Smooth muscle cell (in vitro differentiated cells): ENCODE measurements at regions not wholly inside any gene's neighbourhood (a gene's known extent, or its start where the extent isn't known, plus 50 kb on each side); places are given as distances from the start of the nearest gene placed in this dataset.
A peak's percentile ranks its signal among the peaks of the same experiment; 100 is the strongest.

ENCODE experiments used
- DNase-seq: peaks from one replicate; lab custom pipeline; 2025; ENCODE audit not compliant: unreplicated experiment; lab: John Stamatoyannopoulos, UW
- H2AFZ ChIP-seq: fragments of 200-600 bp; sonication (generic); 2 replicates; pipeline ENCODE4 v1.6.0; 2016; ENCODE audit warnings: antibody characterized with exemption, low read depth, mild to moderate bottlenecking
- H3F3A ChIP-seq: fragments of 200-600 bp; sonication (generic); 2 replicates; pipeline ENCODE4 v1.6.0; 2017; ENCODE audit warnings: antibody characterized with exemption, low read depth
- H3K27ac ChIP-seq: fragments of 200-600 bp; sonication (generic); 2 replicates; pipeline ENCODE4 v1.5.1; 2016; ENCODE audit warnings: low read depth, mild to moderate bottlenecking
- H3K27me3 ChIP-seq: fragments of 200-600 bp; sonication (generic); 2 replicates; pipeline ENCODE4 v1.6.1; 2016; ENCODE audit warnings: low read depth, mild to moderate bottlenecking
- H3K36me3 ChIP-seq: fragments of 200-600 bp; sonication (generic); 2 replicates; pipeline ENCODE4 v1.5.1; 2016; ENCODE audit warnings: low read depth
- H3K4me1 ChIP-seq: fragments of 200-600 bp; sonication (generic); 2 replicates; pipeline ENCODE4 v1.5.1; 2016; ENCODE audit warnings: low read depth
- H3K4me2 ChIP-seq: fragments of 200-600 bp; sonication (generic); 2 replicates; pipeline ENCODE4 v1.6.0; 2016; ENCODE audit warnings: mild to moderate bottlenecking
- H3K4me3 ChIP-seq: fragments of 200-600 bp; sonication (generic); 2 replicates; pipeline ENCODE4 v1.5.1; 2016; ENCODE audit warnings: mild to moderate bottlenecking
- H3K79me2 ChIP-seq: fragments of 200-600 bp; sonication (generic); 2 replicates; pipeline ENCODE4 v1.6.0; 2016; ENCODE audit warnings: low read depth, mild to moderate bottlenecking
- H3K9ac ChIP-seq: fragments of 200-600 bp; sonication (generic); 2 replicates; pipeline ENCODE4 v1.6.0; 2016; ENCODE audit warnings: low read depth
- H3K9me3 ChIP-seq: fragments of 200-600 bp; sonication (generic); replicated peaks from 2 replicates; pipeline ENCODE4 v1.5.1; 2016; ENCODE audit warnings: low read depth
- H4K20me1 ChIP-seq: fragments of 200-600 bp; sonication (generic); 2 replicates; pipeline ENCODE4 v1.6.0; 2016; ENCODE audit warnings: low read depth
- WGBS: methylation state at CpG from one replicate; pipeline ENCODE4 v1.1.7; 2016; ENCODE audit warnings: low lambda C conversion rate; 5-methylcytosine and 5-hydroxymethylcytosine counted together
- TF ChIP-seq, protein P1 (sequence below): fragments of 200-600 bp; sonication (generic); IDR thresholded peaks from 2 replicates; pipeline ENCODE4 v1.5.1; 2017; ENCODE audit warnings: borderline replicate concordance, mild to moderate bottlenecking, antibody characterized with exemption; ENCODE audit not compliant: insufficient read depth, poor library complexity, severe bottlenecking

DNA sequence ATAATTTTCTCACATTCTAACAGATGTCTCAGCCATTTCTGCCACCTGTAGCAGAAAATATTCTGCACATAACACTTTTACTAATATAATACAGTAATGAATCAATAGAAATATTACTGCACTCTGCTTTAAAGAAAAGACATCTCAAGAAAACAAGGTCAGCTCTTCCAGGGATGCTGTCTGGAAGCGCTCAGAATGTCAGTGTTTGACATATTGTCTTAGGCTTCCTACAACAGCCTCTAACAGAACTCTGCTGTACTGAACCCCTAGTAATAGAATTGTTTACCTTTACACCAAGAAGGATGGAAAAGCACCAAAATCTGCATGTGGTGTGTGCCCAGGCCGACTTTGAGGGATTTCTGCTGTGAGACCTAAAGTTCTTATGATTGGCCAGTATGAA lies 61.9 kb upstream of the FSTL1 start:
- H3K36me3 ChIP-seq, result no peaks in the 10 kb centered on the region
- no peaks in the 10 kb centered on the region for H3K27me3 ChIP-seq
- TF ChIP-seq, protein P1, sequence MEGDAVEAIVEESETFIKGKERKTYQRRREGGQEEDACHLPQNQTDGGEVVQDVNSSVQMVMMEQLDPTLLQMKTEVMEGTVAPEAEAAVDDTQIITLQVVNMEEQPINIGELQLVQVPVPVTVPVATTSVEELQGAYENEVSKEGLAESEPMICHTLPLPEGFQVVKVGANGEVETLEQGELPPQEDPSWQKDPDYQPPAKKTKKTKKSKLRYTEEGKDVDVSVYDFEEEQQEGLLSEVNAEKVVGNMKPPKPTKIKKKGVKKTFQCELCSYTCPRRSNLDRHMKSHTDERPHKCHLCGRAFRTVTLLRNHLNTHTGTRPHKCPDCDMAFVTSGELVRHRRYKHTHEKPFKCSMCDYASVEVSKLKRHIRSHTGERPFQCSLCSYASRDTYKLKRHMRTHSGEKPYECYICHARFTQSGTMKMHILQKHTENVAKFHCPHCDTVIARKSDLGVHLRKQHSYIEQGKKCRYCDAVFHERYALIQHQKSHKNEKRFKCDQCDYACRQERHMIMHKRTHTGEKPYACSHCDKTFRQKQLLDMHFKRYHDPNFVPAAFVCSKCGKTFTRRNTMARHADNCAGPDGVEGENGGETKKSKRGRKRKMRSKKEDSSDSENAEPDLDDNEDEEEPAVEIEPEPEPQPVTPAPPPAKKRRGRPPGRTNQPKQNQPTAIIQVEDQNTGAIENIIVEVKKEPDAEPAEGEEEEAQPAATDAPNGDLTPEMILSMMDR, result no peak
- WGBS, result 82% methylated on average over 2 of the region's 2 CpGs
- H3K9me3 ChIP-seq, result no peaks in the 10 kb centered on the region
- H3K4me3 ChIP-seq, result no peak overlapping the region
- no peaks in the 10 kb centered on the region for H3F3A ChIP-seq
- no peaks in the 10 kb centered on the region for H3K4me1 ChIP-seq
- H4K20me1 ChIP-seq, result no peaks in the 10 kb centered on the region
- DNase-seq, result no peak
- no peaks in the 10 kb centered on the region for H3K79me2 ChIP-seq
- no peak overlapping the region for H3K27ac ChIP-seq
- H2AFZ ChIP-seq, result no peak overlapping the region
- H3K9ac ChIP-seq, result no peak overlapping the region
- no peak overlapping the region for H3K4me2 ChIP-seq

DNA sequence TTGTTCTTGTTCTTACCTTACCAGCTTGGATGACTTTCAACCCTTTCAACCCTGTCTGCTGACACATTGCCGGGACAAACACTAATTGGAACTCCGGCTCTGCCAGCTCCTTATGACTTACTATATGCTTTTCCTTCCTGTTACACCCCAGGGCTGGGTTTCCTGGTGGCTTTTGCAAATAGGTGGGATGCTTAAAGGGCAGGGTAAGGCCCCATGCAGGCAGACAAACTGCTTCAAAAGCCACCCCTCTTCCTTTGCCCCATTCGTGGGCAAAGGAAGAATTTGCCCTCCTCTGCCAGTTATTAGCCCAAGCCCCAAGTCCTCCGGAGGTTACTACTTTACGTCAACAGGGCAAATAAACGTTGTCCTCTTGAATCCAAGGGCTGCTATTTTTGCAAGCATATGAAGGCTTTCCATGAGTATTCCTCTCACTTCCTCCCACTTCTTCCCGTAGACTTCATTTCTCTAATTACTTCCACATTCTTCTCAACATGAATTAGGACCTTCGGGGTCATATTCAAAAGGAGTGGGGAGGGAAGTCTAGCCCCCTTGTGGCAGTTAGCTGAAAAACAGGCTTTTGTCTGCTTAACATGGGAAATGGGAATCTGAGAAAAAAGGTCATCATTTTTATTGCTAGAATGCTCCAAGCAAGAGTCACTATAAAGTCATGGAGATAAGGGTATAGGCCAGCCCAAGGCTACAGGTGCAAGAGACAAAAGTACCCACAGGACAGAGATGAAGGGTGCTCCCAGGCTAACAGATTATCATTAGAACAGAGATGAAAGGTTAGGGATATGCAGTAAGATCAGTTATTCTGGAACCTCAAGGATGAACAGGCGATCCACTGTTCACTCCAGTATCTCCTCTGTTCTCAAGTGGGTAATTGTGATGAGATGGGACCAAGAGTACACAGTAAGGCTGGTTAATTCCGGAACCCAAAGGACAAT lies 56.3 kb upstream of the FSTL1 start:
- Histone ChIP-seq H2AFZ (no peak overlapping the region), H3K4me1 (no peaks in the 10 kb centered on the region), H3K36me3 (no peaks in the 10 kb centered on the region), H3K79me2 (no peaks in the 10 kb centered on the region), H3K9ac (no peak overlapping the region), H3K4me2 (no peak overlapping the region), H4K20me1 (no peaks in the 10 kb centered on the region), H3K9me3 (no peaks in the 10 kb centered on the region), H3K27ac (no peak overlapping the region), H3K4me3 (no peak overlapping the region), H3K27me3 (no peaks in the 10 kb centered on the region), H3F3A (no peaks in the 10 kb centered on the region)
- 68% methylated on average over 10 of the region's 10 CpGs for WGBS
- TF ChIP-seq, protein P1, result peak; percentile 66
- no peak for DNase-seq

DNA sequence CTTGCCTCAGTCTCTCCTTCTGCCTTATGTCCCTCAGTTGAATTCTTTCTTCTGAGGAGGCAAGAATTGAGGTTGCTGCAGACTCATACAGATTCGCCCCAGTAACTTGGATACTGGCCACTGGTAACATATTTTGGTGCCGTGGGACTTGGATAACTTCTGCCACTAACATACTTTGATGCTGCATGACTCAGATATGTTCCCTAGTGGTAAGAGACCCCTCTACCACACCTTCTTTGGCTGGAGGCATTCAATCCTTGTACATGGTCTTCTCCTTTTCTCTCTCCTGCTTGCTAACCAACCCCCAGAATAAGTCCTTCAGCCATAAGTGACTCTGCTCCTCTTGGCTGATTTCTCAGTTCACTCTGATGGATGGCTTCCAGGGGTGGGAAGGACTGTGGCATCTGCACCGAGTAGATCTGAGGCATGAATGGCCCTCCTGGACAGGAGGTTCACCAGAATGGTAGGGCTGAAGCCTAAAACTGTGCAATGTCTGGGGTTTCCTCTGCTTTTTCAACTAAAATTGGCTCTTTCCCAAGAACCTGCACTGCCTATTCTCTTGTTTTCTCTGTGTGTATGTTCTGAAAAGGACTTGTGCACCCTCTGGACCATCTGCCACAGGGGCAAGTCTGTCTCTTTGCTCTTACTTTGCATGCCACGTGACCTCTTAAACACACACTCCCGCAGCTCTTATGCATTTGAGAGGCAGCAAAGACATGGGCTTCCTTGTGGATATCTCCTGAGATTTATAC lies 55.5 kb upstream of the FSTL1 start:
- H3K9ac ChIP-seq, result no peak overlapping the region
- H3K4me1 ChIP-seq, result no peaks in the 10 kb centered on the region
- TF ChIP-seq, protein P1, result no peak
- H3K4me2 ChIP-seq, result no peak overlapping the region
- no peak overlapping the region for H2AFZ ChIP-seq
- H3K27me3 ChIP-seq, result no peaks in the 10 kb centered on the region
- 94% methylated on average over 5 of the region's 5 CpGs for WGBS
- no peak overlapping the region for H3K27ac ChIP-seq
- no peaks in the 10 kb centered on the region for H3K9me3 ChIP-seq
- H4K20me1 ChIP-seq, result no peaks in the 10 kb centered on the region
- H3F3A ChIP-seq, result no peaks in the 10 kb centered on the region
- H3K36me3 ChIP-seq, result no peaks in the 10 kb centered on the region
- DNase-seq, result no peak
- no peak overlapping the region for H3K4me3 ChIP-seq
- H3K79me2 ChIP-seq, result no peaks in the 10 kb centered on the region
